GM12878 (cell line): ENCODE measurements at regions not wholly inside any gene's neighbourhood (a gene's known extent, or its start where the extent isn't known, plus 50 kb on each side); places are given as distances from the start of the nearest gene placed in this dataset.

Experiments
- ATAC-seq: fragments of 200-7000 bp; cut with Tn5 transposase; 3 replicates; pipeline ENCODE4 v1.9.1; 2020; ENCODE audit warnings: mild to moderate bottlenecking, moderate library complexity
- BruUV-seq: library from RNA; stranded (reverse); fragments of 400-500 nt; replicated peaks from 2 replicates; lab custom pipeline; 2021; lab: Mats Ljungman, UMichigan
- CTCF ChIA-PET: fragments of 300-600 bp; sonication (Branson Sonifier 250); formaldehyde crosslinking; extraction: SDS; loops from one replicate; lab custom pipeline; 2021; ENCODE audit warnings: inconsistent platforms; lab: Yijun Ruan, JAX
- POLR2A ChIA-PET: fragments of 350-600 bp; formaldehyde crosslinking; extraction: SDS; loops from one replicate; lab custom pipeline; 2021; ENCODE audit warnings: inconsistent platforms; lab: Charles Lee
- RAD21 ChIA-PET: fragments of 300-600 bp; sonication (Branson Sonifier 250); formaldehyde crosslinking; loops from one replicate; lab custom pipeline; 2023; ENCODE audit warnings: antibody characterized with exemption; ENCODE audit not compliant: unreplicated experiment; lab: Charles Lee
- SMC1A ChIA-PET: fragments of 300-600 bp; sonication (Branson Sonifier 250); formaldehyde crosslinking; loops from one replicate; lab custom pipeline; 2023; ENCODE audit not compliant: unreplicated experiment, uncharacterized antibody; lab: Charles Lee
- DNase-seq: peaks from one replicate; pipeline ENCODE4 v3.0.0-alpha.2; 2011; ENCODE audit warnings: low read depth, low spot score
- FAIRE-seq: peaks from 3 replicates; lab custom pipeline; 2011; peaks lifted over from hg19 to GRCh38; lab: Jason Lieb, UNC
- H2AFZ ChIP-seq: 2 replicates; pipeline ENCODE4 v1.6.0; 2011; ENCODE audit warnings: low read depth, low read length, control low read depth; ENCODE audit not compliant: control insufficient read depth
- H3K27ac ChIP-seq: 2 replicates; pipeline ENCODE4 v1.5.1; 2011; ENCODE audit warnings: control low read depth; ENCODE audit not compliant: control insufficient read depth, insufficient read depth
- H3K27me3 ChIP-seq, 2 experiments: replicated peaks in 1 of 2; 2 replicates each; pipeline versions ENCODE4 v1.6.0 to v1.6.1; 2011; ENCODE audit warnings: low read length in 1 of 2; ENCODE audit not compliant: control insufficient read depth in 2 of 2, insufficient read depth in 2 of 2
- H3K36me3 ChIP-seq, 2 experiments: 2 replicates each; pipeline ENCODE4 v1.5.1; 2011; ENCODE audit warnings: low read length in 1 of 2; ENCODE audit not compliant: control insufficient read depth in 2 of 2, insufficient read depth in 2 of 2
- H3K4me1 ChIP-seq: 2 replicates; pipeline ENCODE4 v1.6.1; 2011; ENCODE audit warnings: mild to moderate bottlenecking, low read length, moderate library complexity, mixed read lengths; ENCODE audit not compliant: control insufficient read depth, insufficient read depth
- H3K4me2 ChIP-seq: 2 replicates; pipeline ENCODE4 v1.6.0; 2011; ENCODE audit warnings: control low read depth; ENCODE audit not compliant: control insufficient read depth, insufficient read depth
- H3K4me3 ChIP-seq: fragments of 200-600 bp; sonication (generic); 2 replicates; pipeline ENCODE4 v1.5.1; 2016
- H3K79me2 ChIP-seq: 2 replicates; pipeline ENCODE4 v1.6.0; 2011; ENCODE audit warnings: low read length; ENCODE audit not compliant: control insufficient read depth, insufficient read depth
- H3K9ac ChIP-seq: 2 replicates; pipeline ENCODE4 v1.8.0; 2011; ENCODE audit warnings: low read length, control low read depth, mixed read lengths; ENCODE audit not compliant: control insufficient read depth, insufficient read depth
- H3K9me3 ChIP-seq: replicated peaks from 3 replicates; pipeline ENCODE4 v1.5.1; 2011; ENCODE audit warnings: mild to moderate bottlenecking, low read length; ENCODE audit not compliant: control insufficient read depth, insufficient read depth
- H4K20me1 ChIP-seq: 2 replicates; pipeline ENCODE4 v1.6.0; 2011; ENCODE audit not compliant: control insufficient read depth, insufficient read depth
- CHD2 ChIP-seq: IDR thresholded peaks from 2 replicates; pipeline ENCODE4 v1.6.1; 2011; ENCODE audit warnings: low read depth, low read length, improper control_type of control experiment, borderline replicate concordance
- HDAC2 ChIP-seq: fragments of 200-600 bp; sonication (generic); IDR thresholded peaks from 2 replicates; pipeline ENCODE4 v1.6.1; 2017
- RAD21 ChIP-seq: IDR thresholded peaks from 2 replicates; pipeline ENCODE4 v1.6.1; 2011; ENCODE audit warnings: mild to moderate bottlenecking, low read depth, low read length, moderate library complexity; ENCODE audit not compliant: insufficient read depth
- WGBS: methylation state at CpG from one replicate; pipeline ENCODE4 v1.1.6; 2016; ENCODE audit warnings: low lambda C conversion rate; ENCODE audit not compliant: insufficient replicate concordance, insufficient coverage; ENCODE audit errors: missing lambda C conversion rate; 5-methylcytosine and 5-hydroxymethylcytosine counted together
- in situ Hi-C: fragments of 300-500 bp; cut with MboI; formaldehyde crosslinking; loops from 9 replicates; pipeline ENCODE4 v1.14.3; 2018; ENCODE audit warnings: mixed read lengths
- intact Hi-C: fragments of 100-400 bp; cut with micrococcal nuclease; formaldehyde crosslinking; loops from one replicate; pipeline ENCODE4 v1.14.2; 2022; ENCODE audit not compliant: unreplicated experiment

DNA sequence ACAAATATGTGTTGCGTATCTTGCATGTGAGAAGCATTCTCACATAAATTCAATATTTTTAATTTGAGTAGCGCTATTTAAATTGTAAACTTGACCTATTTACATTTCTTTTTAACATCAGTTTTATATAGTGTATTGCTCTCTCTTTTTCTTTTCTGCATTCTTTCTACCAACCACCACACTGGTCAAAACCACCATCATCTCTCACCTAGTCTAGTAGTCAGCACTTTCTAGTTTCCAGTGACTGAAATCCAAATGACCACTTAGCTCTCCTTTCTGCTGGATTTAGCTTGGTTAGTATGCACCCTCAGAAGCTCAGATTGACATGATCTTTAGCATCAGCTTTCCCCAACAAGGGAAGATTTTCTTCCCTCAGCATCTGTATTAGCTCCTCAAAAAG is 73.2 kb upstream of the HCRTR2 start:
- WGBS: 50% methylated on average over 2 of the region's 2 CpGs
- TF ChIP-seq RAD21: no peak
- no peak for TF ChIP-seq CHD2
- TF ChIP-seq, all 136 proteins: peak for 0
- in situ Hi-C loops: no loop called here
- FAIRE-seq (no peak), DNase-seq (no peak), ATAC-seq (no peak)
- Histone ChIP-seq H3K4me3 (no peak overlapping the region), H3K9ac (no peak overlapping the region), H4K20me1 (no peaks in the 10 kb centered on the region), H2AFZ (no peak overlapping the region), H3K4me2 (no peak overlapping the region), H3K27ac (no peak overlapping the region), H3K36me3 (no peaks in the 10 kb centered on the region), H3K4me1 (no peaks in the 10 kb centered on the region), H3K79me2 (no peaks in the 10 kb centered on the region), H3K9me3 (no peaks in the 10 kb centered on the region), H3K27me3 (no peaks in the 10 kb centered on the region)
- SMC1A ChIA-PET: interaction anchor here (1.5 kb wide), 1 partner anchor 11 kb away, joined by 3 read pairs; no protein-coding TSS in a partner anchor
- no TSS peak for BruUV-seq
- RAD21 ChIA-PET: no interaction called here
- POLR2A ChIA-PET: no interaction called here
- intact Hi-C loops: no loop called here
- CTCF ChIA-PET: no interaction called here

DNA sequence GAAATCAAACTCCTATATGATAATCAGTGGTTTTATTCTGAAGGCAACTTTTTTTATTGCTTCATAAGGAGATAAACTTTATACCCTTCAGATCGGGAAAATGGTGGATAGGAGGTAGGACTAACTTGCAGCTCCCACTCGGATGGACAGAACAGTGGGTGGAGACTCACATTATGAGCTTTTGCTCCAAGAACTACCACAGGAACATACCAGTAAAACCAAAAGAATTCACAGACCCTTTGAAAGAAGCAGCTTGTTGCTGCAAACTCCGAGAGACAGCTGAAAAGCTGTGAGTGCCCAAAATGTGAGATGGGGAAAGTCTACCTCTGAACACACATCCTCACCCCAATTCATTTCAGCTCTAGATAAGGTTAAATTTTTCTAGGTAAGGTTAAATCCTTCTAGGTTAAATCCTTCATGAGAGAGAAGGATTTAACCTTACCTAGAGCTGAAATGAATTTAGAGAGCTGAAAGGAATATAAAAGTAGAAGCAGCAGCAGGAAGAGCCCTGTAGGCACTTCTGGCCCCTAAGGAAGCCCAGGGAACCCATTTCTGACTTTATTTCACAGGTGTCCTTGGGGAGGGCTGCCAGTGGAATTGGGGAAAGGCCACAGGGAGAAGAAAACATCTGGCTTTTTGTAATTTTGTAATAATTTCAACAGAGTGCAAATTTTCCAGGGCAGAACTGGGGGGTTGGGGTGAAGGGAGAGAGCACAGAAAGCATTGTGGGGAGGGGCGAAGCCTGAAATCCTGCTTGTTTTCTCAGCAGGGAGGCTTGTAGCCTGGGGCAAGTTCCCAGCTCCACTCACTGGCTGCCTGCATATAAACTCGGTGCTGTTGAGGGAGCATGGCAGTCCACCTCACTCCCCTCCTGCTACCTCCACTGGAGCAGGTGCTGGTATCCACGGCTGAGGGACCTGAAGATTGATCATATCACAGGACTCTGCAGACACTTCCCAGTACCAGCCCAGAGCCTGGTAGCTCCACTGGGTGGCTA is 65.9 kb upstream of the HCRTR2 start:
- intact Hi-C loops: no loop called here
- 0% methylated on average over 6 of the region's 6 CpGs for WGBS

More for the DNA sequence above, 65.9 kb upstream of the HCRTR2 start:
- no peak for TF ChIP-seq HDAC2
- H3K4me1 ChIP-seq: no peaks in the 10 kb centered on the region
- DNase-seq (no peak), FAIRE-seq (no peak), ATAC-seq (no peak)
- RAD21 ChIA-PET: no interaction called here
- no peaks in the 10 kb centered on the region for H3K79me2 ChIP-seq
- in situ Hi-C loops: no loop called here
- no TSS peak for BruUV-seq
- CTCF ChIA-PET: no interaction called here
- no peak overlapping the region for H3K9ac ChIP-seq
- no peak overlapping the region for H2AFZ ChIP-seq
- no peaks in the 10 kb centered on the region for H4K20me1 ChIP-seq
- H3K36me3 ChIP-seq: no peaks in the 10 kb centered on the region
- H3K9me3 ChIP-seq: no peaks in the 10 kb centered on the region
- POLR2A ChIA-PET: no interaction called here
- SMC1A ChIA-PET: no interaction called here
- no peaks in the 10 kb centered on the region for H3K27me3 ChIP-seq
- H3K27ac ChIP-seq: no peak overlapping the region
- H3K4me2 ChIP-seq: no peak overlapping the region
- H3K4me3 ChIP-seq: no peak overlapping the region
